ENCODE measurements at regions not wholly inside any gene's neighbourhood (a gene's known extent, or its start where the extent isn't known, plus 50 kb on each side); places are given as distances from the start of the nearest gene placed in this dataset.
"Not testable (repeated sequence)": the region's sequence is repeated elsewhere in the genome, so short reads cannot be mapped to it uniquely, and the experiment has no call there.

GRCh38 chr15:95758451-95758850, 572.0 kb upstream of the NR2F2 start:
- no peak for DNase-seq (ENCODE audit: low read depth)

GRCh38 chr15:95758851-95759250, 571.6 kb upstream of the NR2F2 start:
- DNase-seq (ENCODE audit: low read depth), result no peak

- DNase-seq (ENCODE audit: low read depth), result no peak
Measured at GRCh38 chr15:95760508-95760907, 570.0 kb upstream of the NR2F2 start.

GRCh38 chr15:95761501-95762165, 568.9 kb upstream of the NR2F2 start:
- no peak for DNase-seq (ENCODE audit: low read depth)

GRCh38 chr15:95763426-95763825, 567.1 kb upstream of the NR2F2 start:
- no peak for DNase-seq (ENCODE audit: low read depth)

- DNase-seq (ENCODE audit: low read depth), result no peak
Measured at GRCh38 chr15:95765161-95765560, 565.3 kb upstream of the NR2F2 start.

- DNase-seq (ENCODE audit: low read depth), result no peak
Measured at GRCh38 chr15:95770196-95770595, 560.3 kb upstream of the NR2F2 start.

- no peak for DNase-seq (ENCODE audit: low read depth)
Measured at GRCh38 chr15:95772982-95773381, 557.5 kb upstream of the NR2F2 start.

- no peak for DNase-seq (ENCODE audit: low read depth)
Measured at GRCh38 chr15:95784508-95784907, 546.0 kb upstream of the NR2F2 start.

GRCh38 chr15:95785276-95785675, 545.2 kb upstream of the NR2F2 start:
- DNase-seq (ENCODE audit: low read depth), result not testable (repeated sequence)

GRCh38 chr15:95793231-95793630, 537.3 kb upstream of the NR2F2 start:
- no peak for DNase-seq (ENCODE audit: low read depth)

GRCh38 chr15:95795386-95795785, 535.1 kb upstream of the NR2F2 start:
- DNase-seq (ENCODE audit: low read depth), result no peak

- DNase-seq (ENCODE audit: low read depth), result no peak
Measured at GRCh38 chr15:95799286-95800200, 531.0 kb upstream of the NR2F2 start.

- DNase-seq (ENCODE audit: low read depth), result no peak
Measured at GRCh38 chr15:95804484-95804883, 526.0 kb upstream of the NR2F2 start.

- DNase-seq (ENCODE audit: low read depth), result no peak
Measured at GRCh38 chr15:95812491-95812890, 518.0 kb upstream of the NR2F2 start.

- DNase-seq (ENCODE audit: low read depth), result no peak
Measured at GRCh38 chr15:95814908-95815307, 515.6 kb upstream of the NR2F2 start.

GRCh38 chr15:95816591-95816990, 513.9 kb upstream of the NR2F2 start:
- DNase-seq (ENCODE audit: low read depth), result no peak

- no peak for DNase-seq (ENCODE audit: low read depth)
Measured at GRCh38 chr15:95822961-95823360, 507.5 kb upstream of the NR2F2 start.

GRCh38 chr15:95825208-95825607, 505.3 kb upstream of the NR2F2 start:
- DNase-seq (ENCODE audit: low read depth), result no peak

GRCh38 chr15:95825671-95826411, 504.7 kb upstream of the NR2F2 start:
- no peak for DNase-seq (ENCODE audit: low read depth)

- DNase-seq (ENCODE audit: low read depth), result no peak
Measured at GRCh38 chr15:95826412-95827195, 503.9 kb upstream of the NR2F2 start.

GRCh38 chr15:95829062-95829461, 501.4 kb upstream of the NR2F2 start:
- no peak for DNase-seq (ENCODE audit: low read depth)
